H1 (cell line): ENCODE measurements at regions not wholly inside any gene's neighbourhood (a gene's known extent, or its start where the extent isn't known, plus 50 kb on each side); places are given as distances from the start of the nearest gene placed in this dataset.

Experiments
- ASH2L ChIP-seq: fragments of 200-600, 300-600 bp; sonication (generic); IDR thresholded peaks from one replicate; pipeline ENCODE4 v1.7.1; 2017; ENCODE audit warnings: low read length
- CTCF ChIP-seq, 3 experiments: IDR thresholded peaks; 1 replicate in 2 of 3; 2 replicates in 1 of 3; pipeline versions ENCODE4 v1.5.1 to v1.6.1; 2011; ENCODE audit warnings: low read length in 3 of 3, mild to moderate bottlenecking in 3 of 3, inconsistent platforms in 2 of 3, low read depth in 1 of 3, moderate library complexity in 1 of 3; ENCODE audit not compliant: insufficient read depth in 1 of 3; ENCODE audit errors: control extremely low read depth in 1 of 3
- EGR1 ChIP-seq: IDR thresholded peaks from 2 replicates; pipeline ENCODE4 v1.6.1; 2011; ENCODE audit warnings: low read depth, low read length, borderline replicate concordance
- POLR2AphosphoS5 ChIP-seq: IDR thresholded peaks from 2 replicates; pipeline ENCODE4 v1.6.1; 2011; ENCODE audit warnings: low read depth, low read length
- SIRT6 ChIP-seq: IDR thresholded peaks from one replicate; pipeline ENCODE4 v1.7.1; 2012; ENCODE audit warnings: low read length, inconsistent platforms
- YY1 ChIP-seq: IDR thresholded peaks from 2 replicates; pipeline ENCODE4 v1.6.1; 2011; ENCODE audit warnings: low read depth, mild to moderate bottlenecking, low read length

- TF ChIP-seq CTCF (IDR thresholded peaks at IDR 0.05; ENCODE audit: control extremely low read depth in 1 of 3, insufficient read depth in 1 of 3, low read depth in 1 of 3, low read length in 3 of 3), result no peak
- no peak for TF ChIP-seq EGR1
- no peak for TF ChIP-seq YY1
- no peak for TF ChIP-seq SIRT6
- no peak for TF ChIP-seq ASH2L
- TF ChIP-seq POLR2AphosphoS5, result no peak
These were observed 187.6 kb downstream of the TUBA3C start for GRCh38 chr13:18993884-18994660.
